IMR-90 (cell line): ENCODE measurements at regions not wholly inside any gene's neighbourhood (a gene's known extent, or its start where the extent isn't known, plus 50 kb on each side); places are given as distances from the start of the nearest gene placed in this dataset.

ENCODE experiments used
- CTCF ChIP-seq: conservative IDR thresholded peaks from 2 replicates; pipeline ENCODE4 v1.5.1; 2012; ENCODE audit warnings: mild to moderate bottlenecking, low read depth, low read length, improper control_type of control experiment
- POLR2A ChIP-seq: IDR thresholded peaks from 2 replicates; pipeline ENCODE4 v1.6.1; 2012; ENCODE audit warnings: mild to moderate bottlenecking, low read depth, low read length

DNA sequence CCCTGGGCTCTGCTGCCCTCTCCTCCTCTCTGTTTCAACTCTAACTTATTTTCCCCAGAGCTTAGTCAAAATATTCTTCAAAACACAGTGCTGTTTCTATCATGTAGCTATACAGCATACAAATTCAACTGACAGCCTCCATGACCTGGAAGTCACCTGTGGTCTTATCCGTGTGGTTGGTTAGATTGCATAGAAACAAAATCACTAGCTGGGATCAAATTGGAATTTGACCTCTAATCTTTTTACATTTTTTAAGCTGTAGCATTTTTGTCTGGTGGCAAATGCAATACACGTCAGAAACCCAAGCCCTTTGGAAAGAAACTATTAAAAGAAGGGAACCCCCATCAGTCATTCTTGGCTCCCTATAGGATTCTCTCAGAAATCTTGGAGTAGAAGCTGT is 57.3 kb downstream of the ABCC12 start:
- TF ChIP-seq CTCF, result no peak
- TF ChIP-seq POLR2A, result no peak
